HG03558 (cell line): ENCODE measurements at regions not wholly inside any gene's neighbourhood (a gene's known extent, or its start where the extent isn't known, plus 50 kb on each side); places are given as distances from the start of the nearest gene placed in this dataset.

Experiments used
- ATAC-seq: cut with Tn5 transposase; IDR thresholded peaks from one replicate; pipeline ENCODE4 v1.9.1; 2021; ENCODE audit warnings: moderate number of reproducible peaks; ENCODE audit not compliant: unreplicated experiment; ENCODE audit errors: extremely low read depth

DNA sequence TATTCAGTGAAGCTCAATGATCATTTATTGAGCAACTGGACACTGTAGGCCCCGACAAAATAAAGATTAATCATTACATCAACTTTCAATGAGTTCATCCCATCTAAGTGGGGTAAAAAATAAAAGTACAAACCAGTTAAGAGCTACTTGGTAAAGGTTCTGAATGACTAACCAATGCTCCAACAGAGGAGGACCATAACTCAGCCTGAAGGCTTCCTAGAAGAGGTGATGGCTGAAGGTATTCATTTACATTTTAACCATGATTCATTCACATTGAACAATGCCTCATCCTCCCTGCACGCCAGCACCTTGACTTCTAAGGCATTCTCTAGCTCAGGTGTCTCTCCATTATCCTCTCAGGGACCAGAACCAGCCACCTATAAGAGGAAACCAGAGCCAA is 201.4 kb downstream of the ZNF462 start:
- no peak for ATAC-seq

DNA sequence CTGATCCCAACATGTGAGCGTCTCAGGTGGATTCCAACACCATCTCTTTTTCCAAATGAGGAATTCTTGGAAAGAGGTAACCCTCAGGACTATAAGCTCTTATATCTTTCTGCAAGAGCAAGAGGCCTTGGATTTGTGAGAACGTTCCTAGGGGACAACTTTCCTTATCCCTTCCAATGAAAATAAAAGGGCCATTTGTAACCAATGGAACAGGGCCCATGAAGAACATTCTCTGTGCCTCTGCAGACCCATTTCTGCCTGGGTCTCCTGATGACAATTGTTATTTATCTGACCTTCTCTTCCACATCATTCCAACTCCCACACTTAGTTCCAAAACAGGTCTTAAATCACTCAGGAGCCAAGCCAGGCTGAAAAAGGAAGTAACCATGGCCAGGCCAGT is 202.6 kb downstream of the ZNF462 start:
- ATAC-seq = no peak

DNA sequence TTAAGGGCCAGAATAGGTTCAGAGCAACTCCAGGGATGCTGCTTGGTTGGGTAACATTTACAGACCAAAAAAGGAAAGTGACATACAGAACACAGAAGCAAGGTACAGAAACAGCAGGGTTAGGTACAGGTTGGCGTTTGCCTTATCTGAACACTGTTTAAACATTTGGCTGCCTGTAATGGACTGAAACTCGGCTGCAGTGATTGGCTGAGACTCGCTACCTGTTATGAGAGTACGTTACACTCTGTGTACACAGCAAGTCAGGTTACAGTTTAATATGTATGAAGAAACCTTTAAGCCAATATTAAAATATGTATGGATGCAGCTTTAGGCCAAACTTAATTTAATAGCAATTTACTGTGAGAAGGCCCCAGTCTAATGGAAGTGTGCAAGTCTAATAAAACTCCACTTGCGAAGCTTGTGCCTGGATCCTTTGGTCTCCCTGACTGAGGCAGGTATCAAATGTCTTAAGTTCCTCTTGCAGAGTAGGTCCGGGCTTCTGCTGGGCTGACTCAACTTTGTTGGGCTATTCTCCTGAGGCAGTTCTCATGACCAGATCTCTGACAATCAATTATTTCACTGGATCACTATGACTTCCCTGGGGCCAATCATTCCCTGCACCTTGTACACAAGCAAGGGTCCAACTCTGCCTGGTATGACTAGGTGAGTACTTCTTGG is 204.9 kb downstream of the ZNF462 start:
- no peak for ATAC-seq

DNA sequence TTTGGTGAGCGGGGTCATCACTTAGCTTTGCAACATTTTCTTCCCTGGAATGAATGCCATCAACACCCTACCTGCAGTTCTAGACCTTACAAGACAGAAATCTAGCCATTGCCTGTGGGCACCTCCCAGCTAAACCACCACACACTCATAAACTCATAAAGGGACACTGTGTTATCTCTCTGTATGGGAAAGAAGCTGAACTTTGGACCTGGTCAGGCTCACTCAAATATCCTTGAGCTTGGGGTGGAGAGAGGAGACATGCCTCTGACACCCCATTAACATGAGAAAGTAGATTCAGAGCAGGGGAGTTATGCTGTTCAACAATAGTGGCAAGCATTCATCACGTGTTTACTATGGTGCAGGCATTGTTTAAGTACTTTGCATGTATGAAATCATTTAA is 205.6 kb downstream of the ZNF462 start:
- no peak for ATAC-seq

DNA sequence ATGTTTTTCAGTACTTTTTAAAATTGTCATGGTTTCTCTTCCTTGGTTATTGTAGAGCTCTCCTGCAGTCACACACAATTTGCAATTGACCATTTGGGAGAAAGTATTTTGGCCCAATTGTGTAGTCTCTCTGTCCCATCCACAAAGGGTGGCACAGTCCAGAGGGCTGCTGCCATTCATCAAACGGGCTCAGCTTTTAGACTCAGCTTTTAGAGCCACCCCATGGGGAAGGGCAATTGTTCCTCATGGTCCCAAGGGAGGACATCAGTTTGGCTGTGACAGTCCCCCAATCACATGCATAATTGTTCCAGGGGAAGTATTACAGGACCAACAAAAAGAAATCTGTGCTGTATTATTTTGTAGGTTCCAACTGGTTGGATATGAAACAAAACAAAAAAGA is 207.6 kb downstream of the ZNF462 start:
- ATAC-seq = no peak

DNA sequence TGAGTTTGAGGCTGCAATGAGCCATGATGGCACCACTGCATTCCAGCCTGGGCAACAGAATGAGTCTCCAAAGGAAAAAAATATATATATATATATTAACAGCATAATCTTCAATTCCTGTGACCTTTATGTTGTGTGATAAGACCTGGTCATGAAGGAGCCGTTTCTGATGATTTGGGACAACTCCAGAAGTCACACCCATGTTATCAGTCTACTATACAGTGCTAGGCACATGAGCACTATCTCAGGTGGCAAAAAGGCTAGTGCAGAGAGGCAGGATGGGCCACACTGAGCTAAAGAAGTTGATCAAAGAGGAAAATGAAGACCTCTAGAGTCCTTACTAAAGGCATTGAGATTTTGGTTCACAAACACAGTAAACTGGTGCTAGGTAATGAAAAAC is 205.0 kb upstream of the RAD23B start:
- ATAC-seq = no peak

DNA sequence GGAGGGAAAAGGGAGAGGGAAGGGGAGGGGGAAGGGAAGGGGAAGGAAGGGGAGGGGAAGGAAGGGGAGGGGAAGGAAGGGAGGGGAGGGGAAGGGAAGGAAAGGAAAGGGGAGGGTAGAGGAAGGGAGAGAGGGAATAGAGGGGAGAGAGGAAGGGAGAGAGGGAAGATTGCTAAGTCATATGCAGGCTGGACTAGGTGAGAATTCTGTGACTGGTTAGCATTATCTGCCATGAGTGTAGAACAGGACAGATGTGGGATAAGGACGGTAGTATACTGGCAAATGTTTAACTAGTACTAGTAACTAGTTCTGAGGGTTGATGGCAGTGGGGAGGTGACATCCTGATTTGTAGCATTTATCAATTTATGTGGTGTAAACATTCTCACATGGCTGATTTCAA is 203.5 kb upstream of the RAD23B start:
- no peak for ATAC-seq

DNA sequence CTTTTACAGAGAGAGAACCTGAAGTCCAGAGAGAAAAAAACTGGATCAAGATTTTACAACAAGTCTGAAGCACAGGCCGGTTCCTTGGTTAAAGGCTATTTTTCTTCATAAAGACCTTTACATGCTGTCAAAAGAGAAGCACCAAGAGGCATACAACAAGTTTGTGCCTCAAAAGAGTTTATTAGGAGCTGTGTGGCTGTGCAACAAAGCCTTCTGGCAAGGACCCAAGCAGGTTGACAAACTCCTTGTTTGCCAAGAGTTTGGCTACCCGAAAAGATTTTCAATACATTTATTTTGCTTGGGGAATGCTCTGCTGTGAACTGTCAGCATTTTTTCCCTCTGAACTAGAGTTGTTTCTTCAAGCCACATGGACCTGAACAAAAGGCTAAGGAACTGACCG is 202.9 kb upstream of the RAD23B start:
- no peak for ATAC-seq

DNA sequence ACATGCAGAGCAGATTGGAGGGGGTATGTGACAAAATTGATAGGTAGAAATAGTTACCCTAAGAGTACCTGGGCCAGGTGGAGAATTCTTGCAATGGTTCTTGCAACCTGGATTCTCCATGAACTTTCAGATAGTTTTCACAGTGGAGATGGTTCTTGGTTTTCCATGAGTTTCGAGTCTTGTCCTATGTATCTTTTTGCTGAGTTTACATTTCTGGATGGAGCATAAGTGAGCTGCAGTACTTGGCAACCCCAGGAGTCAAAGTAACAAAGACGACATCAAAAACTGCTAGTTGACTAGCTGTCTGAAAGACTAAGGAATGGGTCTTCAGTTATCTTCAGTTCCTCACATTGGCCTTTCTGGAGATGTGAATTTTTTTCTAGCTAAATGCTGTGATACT is 196.6 kb upstream of the RAD23B start:
- ATAC-seq = no peak

DNA sequence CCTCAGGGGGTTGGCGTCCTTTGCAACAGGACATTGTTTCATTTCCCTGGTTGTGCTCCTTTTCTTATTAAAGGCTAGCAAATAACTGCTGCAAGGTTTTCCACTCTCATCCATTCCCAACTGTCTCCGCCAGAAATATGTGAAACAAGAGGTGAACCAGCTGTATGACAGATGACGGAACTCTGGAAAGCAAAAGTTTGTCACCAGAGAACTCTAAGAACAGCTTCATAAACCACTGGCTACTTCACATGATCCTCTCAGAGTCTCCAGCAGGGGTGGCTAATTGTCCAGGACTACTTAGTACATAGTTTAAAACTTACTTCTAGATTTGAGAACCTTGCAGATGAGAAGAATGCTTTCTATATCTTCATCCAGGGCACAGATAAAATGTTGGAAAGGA is 195.9 kb upstream of the RAD23B start:
- ATAC-seq = no peak

DNA sequence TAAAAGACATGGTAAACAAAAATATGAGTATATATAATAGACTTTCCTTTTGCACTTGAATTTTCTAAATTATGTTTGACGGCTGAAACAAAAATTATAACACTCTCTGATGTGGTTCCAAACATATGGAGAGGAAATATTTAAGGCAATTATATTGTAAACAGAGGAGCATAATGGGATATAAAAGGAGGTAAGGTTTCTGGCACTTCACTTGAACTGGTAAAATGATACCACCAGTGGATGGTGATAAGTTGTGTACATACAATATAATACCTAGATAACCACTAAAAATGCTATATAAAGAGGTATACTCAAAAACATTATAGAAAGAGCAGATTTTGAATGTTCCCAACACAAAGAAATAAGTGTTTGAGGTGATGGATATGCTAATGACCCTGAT is 192.9 kb upstream of the RAD23B start:
- ATAC-seq = no peak

DNA sequence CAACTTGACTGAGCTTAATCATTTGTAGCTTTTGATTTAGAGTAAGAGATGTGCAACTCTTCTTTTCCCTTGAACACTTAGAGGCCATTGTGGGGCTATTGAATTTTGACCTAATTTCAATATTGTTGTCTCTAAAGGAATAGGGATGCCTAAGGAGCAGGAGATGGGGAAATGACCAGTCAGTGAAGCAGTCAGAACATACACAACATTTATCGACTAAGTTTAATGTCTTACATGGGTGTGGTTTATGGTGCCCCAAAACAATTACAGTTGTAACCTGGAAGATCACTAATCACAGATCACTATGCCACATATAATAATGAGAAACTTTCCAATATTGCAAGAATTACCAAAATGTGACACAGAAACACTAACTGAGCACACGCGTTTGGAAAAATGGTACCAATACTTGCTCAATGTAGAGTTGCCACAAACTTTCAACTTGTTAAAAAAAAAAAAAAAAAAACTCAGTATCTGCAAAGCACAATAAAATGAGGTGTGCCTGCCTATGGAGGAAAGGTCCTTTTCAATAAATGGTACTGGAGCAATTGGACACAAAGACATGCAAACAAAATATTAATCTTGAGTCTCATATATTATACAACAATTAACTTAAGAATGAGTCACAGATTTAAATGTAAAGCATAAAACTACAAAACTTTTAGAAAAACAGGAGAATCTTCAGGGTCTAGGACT is 189.6 kb upstream of the RAD23B start:
- ATAC-seq = no peak

DNA sequence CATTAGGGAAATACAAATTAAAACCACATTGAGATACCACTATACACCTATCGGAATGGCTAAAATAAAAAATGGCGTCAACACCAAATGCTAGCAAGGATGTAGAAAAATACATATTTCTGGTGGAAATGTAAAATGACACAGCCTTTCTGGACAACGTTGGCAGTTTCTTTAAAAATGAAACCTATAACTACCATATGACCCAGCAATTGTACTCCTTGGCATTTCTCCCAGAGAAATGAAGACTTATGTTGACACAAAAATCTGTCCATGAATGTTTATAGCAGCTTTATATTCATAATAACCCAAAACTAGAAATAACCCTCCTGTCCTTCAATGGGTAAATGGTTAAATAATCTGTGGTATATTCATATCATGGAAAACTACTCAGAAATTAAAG is 188.7 kb upstream of the RAD23B start:
- no peak for ATAC-seq

DNA sequence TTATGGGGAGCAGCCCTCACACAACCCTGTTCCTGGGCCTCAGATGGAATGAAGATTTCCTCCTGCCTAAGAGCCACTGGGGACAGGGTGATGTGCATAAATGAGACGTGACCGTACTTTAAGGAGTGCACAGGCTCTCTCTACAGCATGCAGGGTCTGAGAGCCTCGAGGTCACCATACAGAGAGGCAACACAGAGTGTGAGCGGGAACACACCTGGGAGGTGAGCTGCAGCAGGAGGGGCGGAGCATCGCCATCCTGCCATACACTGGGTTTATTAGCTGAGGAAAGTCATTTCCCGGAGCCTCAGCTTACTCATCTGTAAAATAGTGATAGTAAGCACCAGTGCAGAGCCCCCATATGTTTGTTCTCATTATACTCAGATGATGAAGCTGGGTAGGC is 182.5 kb upstream of the RAD23B start:
- no peak for ATAC-seq

DNA sequence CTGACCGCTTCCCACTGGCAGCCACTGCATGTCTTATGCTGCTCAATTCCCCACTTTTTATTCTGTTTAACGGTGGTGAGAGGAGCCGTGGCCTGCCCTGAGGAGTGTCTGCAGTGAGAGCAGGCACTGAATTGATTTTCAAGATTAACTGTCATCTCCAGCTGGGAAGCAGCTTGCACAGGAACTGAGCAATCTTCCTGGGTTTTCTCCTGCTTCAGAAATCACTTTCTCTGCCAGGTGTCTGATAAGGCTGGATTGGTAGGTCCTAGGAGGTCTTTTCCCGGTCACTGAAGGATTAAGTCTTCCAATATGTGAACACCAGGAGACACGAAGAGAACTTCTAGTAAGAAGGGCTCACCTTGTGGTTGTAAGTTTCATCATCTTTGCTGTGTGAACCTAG is 181.1 kb upstream of the RAD23B start:
- ATAC-seq = no peak

DNA sequence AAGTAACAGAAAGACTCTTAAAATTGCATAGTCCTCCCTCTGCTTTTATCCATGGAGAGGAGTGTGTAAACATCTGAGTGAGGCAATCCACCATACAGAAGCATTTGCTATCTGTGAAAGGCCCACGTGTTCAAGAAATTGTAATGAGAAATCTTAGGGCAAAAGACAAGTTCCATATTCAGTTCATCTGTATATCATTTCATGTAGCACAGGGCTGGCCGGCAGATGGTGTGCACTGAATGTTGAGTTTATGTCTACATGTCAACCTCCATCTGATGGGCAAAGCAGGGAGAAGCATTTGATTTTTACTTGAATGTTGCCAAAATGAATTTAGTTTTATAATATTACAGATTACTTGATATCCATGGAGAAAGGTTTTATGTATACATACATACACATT is 179.5 kb upstream of the RAD23B start:
- no peak for ATAC-seq

DNA sequence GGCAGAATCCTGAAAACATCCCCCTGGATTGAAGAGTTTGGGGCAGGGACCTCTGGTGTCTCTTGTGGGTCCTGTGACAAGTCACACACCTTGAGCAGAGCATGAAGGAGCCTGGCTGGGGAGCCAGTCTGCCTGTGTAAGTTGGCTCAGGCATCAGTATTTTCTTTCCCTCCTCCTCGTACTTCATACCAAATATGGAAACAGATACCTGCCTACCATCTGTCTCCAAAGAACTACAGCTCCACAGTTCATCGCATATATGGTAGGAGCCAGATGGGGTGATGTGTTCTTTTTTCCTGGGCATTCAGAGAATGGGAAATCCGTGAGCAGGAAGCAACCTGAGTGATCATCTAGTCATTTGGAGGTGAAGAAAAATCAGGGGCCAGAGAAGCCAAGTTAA is 177.3 kb upstream of the RAD23B start:
- ATAC-seq = no peak

DNA sequence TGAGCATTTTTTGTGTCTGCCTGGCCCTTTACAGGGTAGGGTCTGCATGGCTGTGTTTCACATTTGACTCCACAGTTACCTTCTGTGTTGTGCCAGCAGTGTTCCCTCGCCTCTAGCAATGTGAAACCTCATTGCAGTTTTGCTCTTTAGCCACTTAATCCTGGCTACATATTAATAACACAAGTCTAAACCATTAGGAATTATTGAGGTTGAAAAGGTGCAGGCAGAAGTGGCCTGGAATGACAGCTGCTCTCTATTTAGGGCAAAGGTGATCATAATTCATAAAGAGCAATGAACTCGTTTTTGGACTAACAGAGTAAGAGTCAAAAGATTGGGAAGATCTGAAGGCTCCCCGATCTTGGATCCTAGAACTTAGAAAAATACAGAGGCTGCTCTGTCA is 176.7 kb upstream of the RAD23B start:
- no peak for ATAC-seq

DNA sequence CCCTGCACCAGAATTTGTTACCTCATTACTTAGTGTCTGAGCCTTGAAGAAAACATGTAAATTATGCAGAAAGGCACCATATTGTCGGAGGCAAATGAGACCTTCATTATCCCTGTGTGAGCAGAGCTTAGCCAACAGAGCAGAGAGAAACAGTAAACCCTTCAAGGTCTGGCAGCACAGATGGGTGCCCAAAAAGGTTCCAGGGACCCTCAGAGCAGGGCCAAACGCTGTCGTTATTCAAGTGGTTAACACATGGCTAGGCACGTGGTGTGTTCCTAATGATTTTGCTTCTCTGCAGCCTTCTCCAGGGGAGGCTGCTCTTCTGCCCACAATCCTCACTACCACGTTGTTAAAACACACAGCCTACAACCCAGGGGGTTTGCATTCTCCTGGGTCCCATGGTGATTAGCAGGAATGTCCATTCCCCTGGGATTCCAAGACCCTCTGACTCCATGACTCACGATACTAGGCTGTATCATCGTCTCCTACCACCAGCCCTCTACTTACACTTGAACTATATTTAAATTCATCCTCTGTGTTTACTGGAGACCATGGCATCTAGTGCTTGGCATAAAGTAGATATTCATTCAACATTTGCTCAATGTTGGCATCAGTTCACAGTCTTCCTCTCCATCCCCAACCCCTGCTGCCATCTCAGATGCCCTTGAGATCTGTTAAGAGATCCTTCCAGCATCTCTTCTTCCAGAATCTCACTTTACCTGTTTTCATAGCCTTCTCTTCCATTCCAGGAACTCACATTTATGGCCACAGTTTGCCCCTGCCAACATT is 174.5 kb upstream of the RAD23B start:
- ATAC-seq = no peak

DNA sequence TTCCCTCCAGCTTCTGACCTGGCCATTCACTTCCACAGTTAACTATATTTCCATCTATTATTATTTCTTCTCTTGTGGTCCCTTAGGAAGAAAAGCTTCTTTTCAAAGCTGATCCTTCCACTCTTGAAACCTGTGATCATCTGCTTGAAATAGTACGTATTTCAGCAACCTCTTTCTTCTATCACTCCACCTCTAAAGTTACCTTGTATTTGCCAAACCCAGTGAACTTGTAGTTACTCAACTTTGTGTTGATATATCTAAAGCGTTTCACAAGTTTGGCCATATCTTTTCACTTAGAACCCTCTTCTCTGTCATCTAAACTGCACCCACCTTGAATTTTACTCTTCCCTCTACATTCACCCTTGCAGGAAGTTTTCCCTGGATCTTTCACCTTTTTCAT is 173.8 kb upstream of the RAD23B start:
- ATAC-seq = no peak

DNA sequence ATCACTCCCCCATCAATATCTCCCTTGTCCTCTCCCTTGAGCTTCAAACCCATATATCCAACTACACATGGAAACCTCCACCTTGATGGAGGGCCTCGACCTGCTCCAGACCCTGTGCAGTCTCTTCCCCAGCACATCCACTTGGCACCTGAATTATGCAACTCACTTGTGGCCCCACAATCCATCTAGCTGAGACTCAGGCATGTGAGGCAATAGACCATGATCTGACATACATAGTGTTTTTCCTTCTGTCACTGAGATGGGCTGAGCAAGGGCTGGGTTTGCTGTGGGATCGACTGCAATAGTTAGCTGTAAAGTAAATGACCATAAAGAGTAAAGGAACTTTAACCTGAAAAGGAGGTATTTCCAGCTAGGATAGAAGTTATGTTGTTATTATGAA is 172.9 kb upstream of the RAD23B start:
- ATAC-seq = no peak
